HG02943 (cell line): ENCODE measurements at regions not wholly inside any gene's neighbourhood (a gene's known extent, or its start where the extent isn't known, plus 50 kb on each side); places are given as distances from the start of the nearest gene placed in this dataset.
"Not testable (repeated sequence)": the region's sequence is repeated elsewhere in the genome, so short reads cannot be mapped to it uniquely, and the experiment has no call there.

Experiments used
- ATAC-seq: cut with Tn5 transposase; IDR thresholded peaks from one replicate; pipeline ENCODE4 v1.9.1; 2021; ENCODE audit warnings: mild to moderate bottlenecking, low read depth, moderate library complexity; ENCODE audit not compliant: unreplicated experiment

DNA sequence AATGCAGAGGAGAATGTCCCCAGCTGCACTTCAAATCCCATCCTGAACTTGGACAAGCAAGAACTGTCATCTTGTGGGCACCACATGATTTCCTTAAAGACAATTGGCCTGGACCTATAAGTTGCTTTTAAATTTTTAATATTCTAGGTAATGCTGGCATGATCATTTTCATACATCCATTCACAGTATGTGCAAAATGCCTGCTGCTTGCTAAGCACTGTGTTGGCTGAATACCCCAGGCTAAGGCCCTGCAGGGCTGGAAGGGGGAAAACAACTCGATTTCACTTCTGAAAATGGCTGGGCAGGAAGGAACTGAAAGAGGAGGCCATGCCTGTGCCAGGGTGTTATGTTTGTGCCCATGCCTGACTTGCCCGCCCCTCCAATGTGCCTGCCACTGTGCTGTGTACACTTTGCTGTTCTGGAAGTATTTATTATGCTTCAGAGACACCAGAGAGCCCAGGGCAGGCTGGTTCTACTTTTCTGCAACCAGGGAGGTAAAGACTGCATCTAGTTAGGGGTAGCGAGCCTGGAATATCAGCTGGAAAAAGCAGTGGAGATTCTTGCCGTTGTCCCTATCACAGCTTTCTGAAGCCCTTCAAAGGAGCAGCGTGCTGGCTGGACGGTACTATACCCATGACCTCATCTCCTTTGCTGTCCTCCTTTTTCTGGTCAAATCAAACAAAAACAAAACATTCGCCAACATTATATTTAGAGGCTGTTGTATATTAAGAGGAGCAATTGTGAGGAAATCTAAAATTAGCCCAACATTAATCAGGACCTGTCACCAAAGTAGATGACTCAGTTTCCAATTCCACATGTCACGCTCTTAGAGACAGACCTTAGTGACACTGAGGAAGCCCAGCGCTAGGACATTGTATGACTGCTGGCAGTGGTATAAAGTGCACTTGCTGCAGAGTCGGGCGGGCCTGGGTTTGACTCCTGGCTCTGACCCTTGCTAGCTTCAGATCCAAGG lies 158.1 kb downstream of the DDX1 start:
- no peak for ATAC-seq

DNA sequence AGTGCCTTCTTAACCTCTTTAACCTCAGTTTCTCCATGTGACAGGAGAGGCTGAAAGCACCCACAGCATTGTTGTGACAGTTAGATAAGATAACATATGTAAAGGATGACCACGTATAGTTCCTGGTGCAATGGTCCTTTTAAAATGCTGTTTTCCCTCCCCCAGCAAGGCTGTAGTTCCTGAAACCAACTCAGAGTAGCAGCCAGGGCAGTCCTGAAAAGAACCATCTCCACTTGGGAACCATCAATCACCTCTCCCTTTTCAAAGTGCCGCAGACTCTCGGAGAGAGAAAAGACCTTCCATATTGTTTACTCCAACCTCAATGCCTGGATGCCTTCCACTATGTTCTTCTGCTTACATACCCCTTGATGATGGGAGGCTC lies 158.8 kb downstream of the DDX1 start:
- no peak for ATAC-seq

- no peak for ATAC-seq
These were observed 159.2 kb downstream of the DDX1 start for GRCh38 chr2:15750822-15751329.

DNA sequence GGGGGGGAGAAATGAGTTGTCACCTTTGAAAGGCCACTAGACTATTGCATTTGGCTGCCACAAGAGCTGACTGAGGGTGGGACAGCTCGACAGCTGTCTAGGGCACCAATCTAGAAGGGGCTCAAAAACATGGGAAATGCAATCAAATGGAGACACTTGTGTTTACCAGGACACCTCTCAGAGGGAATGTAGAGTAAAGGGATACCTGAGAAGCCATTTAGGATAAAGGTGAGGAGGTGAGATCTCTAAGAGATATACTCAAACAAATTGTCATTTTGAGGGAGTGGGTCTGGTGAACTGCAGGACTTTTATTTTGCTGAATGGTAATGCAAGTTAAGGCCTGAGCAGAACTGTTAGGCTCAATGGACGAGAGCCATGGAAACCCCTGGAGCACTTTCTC lies 159.8 kb downstream of the DDX1 start:
- no peak for ATAC-seq

DNA sequence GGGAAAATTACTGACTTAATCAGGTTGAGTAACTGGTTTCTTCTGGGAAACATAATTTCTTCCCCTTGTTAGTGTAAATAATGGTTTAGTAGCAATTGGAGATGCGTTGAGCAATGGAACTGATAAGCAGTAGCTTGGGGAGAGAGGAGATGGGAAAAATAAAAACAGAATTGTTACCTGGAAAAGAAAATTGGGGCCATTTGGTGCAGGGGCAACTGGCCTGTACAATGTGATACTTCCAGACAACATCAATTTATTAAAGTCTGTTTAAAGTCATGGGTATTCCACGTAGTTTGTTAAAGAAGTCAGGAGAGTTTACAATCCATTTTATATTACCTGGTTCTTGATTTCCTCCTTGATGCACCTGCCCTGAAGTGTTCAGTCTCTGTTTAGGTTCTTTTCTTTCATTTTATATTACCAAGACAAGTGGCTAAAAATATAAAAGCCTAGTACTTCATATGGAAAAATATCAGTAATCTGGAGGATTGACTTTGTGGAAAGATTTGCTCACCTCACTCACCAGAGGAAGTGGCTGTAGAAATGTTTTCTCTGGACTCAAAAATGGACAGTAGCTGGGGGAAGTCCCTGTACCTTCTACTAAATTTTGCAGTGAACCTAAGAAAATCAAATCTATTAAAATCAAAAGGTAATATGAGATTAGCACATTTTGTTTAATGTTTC lies 161.0 kb downstream of the DDX1 start:
- no peak for ATAC-seq

DNA sequence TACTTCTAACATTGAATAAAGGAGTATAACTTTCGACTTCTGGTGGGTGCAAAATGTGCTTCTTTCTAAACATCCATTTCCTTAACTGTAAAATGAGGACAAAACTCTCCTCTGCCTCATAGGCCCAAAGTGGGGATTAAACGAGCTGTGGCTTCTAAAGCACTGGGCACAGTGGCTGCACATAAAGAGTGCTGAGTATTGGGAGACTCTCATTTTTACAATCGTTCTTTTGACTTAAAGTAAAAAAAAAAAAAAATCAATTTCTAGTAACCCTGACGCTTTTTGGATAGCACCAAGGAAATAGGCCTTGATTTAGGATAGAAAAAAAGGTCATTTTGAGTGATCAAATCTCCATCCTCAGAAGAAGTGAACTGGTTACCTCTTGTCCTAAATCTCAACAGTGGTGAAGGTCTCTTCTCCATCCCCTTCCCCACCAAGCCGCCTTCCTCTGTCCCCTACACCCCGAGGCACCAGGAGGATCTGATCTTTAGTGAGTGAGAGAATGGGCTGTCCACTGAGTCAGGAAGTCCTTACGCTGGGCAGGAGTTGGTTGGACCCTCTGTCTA lies 161.6 kb downstream of the DDX1 start:
- no peak for ATAC-seq

DNA sequence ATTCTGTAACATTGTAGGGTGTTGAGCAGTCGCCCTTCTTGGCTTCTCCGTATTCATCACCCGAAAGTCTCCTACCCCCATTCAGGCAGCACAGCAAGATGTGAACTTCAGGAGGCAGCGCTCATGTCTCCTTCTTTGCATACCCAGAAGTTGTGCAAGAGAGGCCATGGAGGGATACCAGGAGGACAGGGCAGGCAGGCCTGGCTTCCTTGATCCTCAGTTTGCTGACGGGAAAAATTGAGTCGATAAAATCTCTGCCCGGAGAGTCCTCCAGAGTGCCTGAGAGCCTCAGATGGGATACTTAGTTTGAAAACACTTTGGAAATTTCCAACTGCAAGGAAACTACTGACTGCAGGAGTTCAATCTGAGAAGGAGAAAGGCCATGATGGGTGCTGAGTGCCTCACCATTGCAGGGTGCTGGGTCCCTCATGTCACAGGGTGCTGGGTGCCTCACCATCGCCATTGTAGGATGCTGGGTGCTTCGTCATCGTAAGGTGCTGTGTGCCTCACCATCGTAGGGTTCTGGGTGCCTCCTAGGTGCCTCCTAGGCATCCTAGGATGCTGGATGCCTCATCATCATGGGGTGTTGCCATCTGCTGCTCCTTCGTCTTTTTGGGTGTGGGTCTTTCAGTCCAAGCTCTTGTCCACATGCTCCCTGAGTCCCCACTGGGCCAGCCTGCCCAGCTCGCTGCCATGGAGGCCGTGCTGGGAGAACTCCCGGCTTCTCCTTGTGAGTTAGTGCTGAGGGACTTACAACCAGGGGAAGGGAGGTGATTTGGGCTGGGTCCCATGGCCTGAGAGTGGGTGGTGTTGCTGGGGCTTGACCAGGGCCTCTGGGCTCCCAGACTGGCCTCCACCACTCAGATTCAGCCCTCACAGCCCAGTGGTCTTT lies 162.4 kb downstream of the DDX1 start:
- ATAC-seq, result no peak

DNA sequence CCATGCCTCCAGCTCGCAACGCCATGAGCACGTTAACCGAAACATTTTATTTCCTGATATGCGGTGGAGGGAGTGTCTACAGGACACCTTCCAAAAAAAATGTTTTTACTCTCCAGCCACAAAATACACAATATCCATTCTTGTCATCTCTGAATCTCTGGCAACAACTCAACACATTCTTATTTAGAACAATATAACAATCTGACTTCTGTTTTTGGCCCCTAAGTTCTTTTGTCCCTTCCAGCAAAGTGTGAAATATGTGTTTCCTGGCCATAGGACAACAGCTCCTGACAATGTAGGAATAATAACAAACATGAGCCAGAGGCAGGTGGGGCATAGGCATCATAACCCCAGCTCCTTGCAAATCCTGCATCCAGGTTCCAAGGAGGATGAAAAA lies 163.0 kb downstream of the DDX1 start:
- no peak for ATAC-seq

DNA sequence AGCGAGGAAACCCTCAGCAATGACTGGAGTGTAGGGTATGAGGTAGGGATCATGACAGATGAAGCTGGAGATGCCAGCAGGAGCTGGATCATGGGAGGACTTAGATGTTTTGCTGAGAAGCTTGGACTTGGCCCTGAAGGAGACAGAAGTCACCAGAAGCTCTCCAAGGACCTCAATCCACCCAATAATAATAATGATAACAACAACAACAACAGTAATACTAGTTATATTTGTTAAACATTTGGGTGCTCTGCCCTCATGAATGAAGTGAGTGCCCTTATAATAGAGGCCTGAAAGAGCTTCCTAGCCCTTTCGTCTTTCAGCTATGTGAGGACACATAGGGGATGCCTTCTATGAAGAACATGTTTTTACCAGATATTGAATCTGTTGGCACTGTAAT lies 163.9 kb downstream of the DDX1 start:
- no peak for ATAC-seq

- ATAC-seq, result no peak
These were observed 164.4 kb downstream of the DDX1 start for GRCh38 chr2:15756011-15756550.

DNA sequence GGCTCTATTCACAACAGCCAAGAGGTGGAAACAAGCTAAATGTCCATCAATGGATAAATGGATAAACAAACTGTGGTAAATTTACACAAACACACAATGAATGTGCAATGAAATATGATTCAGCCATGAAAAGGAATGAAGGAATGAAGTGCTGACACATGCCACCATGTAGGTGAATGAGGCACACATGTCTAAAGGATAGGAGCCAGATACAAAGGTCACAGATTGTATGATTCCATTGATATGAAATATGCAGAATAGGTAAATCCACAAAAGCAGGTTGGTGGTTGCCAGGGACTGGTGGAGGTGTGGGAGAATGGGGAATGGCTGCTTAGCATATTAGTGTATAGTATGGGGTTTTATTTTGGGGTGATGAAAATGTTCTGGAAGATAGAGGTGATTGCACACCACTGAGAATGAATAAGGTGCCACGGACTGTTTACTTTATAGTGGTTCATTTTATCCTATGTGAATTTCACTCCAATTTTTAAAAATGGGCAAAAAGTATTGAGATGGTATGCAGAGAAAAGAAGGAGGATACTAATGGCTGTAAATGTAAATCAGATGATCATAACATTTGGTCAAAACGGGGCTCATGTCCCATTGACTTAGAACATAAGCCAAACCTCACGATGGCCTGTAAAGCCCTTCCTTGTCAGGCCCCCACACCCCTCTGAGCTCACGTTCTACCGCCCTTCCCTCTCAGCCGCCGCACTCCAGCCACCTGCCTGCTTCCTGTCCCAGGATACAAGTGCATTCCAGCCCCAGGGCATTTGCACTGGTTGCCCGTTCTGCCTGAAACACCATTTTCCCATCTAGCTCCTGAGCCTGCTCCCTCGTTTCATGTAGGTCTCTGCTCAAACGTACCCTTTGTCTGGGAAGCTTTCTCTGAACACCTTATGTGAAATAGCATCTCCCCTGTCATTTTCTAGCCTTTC lies 165.5 kb downstream of the DDX1 start:
- ATAC-seq, result no peak

DNA sequence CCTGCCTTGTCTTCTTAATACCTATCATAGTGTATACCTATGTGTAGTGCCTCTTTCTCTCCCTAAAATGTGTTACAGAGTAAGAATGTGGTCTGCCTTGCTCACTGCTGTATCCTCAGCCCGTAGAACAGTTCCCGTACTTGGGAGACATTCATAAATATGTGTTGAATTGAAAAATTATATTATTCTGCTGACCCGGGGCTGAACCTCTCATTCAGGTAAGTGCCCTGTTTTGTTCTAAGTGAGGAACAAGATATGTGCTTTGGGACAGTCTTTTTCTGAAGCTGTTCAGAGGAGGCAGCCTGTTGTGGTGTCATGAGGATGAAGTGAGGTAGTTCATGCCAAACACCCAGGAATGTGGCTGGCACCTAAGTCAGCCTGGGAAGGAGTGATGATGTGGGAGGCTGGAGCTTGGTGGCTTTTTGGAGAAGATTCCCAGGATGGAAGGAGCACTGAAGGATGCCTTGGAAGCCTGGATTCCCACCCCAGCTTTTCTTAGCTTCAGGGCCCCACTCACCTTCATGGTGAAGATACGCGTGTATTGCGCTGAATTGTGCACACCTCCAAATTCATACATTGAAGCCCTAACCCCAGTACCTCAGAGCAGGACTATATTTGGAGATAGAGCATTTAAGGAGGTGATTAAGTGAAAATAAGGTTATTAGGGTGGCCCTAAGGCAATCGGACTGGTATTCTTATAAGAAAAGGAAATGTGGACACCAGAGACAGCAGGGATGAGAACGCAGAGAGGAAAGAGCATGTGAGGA lies 166.3 kb downstream of the DDX1 start:
- ATAC-seq, result no peak

- ATAC-seq, result no peak
These were observed 167.2 kb downstream of the DDX1 start for GRCh38 chr2:15758848-15759247.

DNA sequence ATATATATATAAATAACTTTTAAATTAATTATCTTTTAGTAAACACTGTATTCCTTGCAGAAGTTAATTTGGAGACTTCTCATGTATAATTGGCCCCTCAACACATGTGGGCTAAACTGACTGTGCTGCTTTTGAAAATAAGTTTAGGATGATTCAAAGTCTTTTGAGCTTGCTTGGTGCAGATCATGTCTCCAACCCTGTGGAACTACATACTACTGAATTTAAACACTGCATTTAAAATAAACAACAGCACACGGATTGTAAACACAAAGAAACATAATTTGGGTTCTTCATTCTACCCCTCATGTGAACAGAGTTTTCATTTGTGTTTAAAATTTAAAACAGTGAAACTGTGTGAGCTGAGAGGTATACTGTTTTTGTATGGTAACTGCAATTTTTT lies 167.7 kb downstream of the DDX1 start:
- ATAC-seq, result no peak

GRCh38 chr2:15759791-15760190 lies 168.1 kb downstream of the DDX1 start:
- ATAC-seq, result not testable (repeated sequence)

DNA sequence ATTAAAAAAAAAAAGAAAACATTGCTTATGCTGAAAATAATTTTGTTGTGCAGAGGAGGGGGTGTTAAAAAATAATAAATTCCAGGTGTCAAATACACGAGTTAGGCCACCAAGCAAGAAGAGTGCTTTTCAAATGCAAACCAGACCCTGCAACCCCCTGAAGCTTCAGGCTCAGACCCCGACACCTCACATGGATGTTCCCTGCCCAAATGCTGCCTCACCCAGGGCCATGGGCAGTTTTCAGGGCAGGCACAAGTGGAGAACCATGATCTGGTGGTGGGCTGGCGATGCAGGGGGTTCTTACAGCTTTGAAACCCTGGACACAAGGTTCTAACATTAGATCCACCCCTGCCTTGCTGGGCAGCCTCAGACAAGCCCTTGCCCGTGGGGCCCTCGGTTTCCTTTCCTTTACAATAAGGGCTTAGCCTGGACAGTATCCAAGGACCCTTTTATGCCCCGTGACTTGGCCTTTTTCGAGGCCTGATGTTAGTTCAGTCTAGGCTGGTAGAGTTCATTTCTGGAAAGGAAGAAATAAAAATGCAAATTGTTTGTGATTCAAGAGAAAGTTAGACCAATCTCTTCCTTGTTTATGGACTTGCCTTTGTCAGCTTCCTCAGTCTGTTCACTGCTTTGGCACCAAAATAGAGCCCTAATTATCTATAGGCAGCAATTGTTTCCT lies 168.7 kb downstream of the DDX1 start:
- no peak for ATAC-seq

GRCh38 chr2:15761056-15761455 lies 169.4 kb downstream of the DDX1 start:
- no peak for ATAC-seq

DNA sequence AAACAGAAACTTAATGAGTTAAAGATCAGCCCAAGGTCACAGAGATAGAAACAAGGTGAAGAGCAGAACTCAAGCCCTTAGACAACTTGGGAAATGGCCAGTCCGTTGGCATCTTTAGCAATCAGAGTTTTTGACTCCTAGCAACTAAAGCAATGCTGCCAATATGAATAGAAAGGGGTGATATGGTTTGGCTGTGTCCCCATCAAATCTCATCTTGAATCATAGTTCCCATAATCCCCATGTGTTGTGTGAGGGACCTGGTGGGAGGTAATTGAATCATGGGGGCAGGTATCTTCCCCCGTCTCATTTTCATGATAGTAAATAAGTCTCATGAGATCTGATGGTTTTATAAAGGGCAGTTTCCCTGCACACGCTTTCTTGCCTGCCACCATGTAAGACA lies 170.2 kb downstream of the DDX1 start:
- no peak for ATAC-seq
